Stimulated activated naive CD4-positive, alpha-beta T cell (primary cell): ENCODE measurements at regions not wholly inside any gene's neighbourhood (a gene's known extent, or its start where the extent isn't known, plus 50 kb on each side); places are given as distances from the start of the nearest gene placed in this dataset.
"Not testable (repeated sequence)": the region's sequence is repeated elsewhere in the genome, so short reads cannot be mapped to it uniquely, and the experiment has no call there.

Source experiments
- DNase-seq, 6 experiments: peaks; one replicate each; lab custom pipeline; 2025; lab: John Stamatoyannopoulos, UW

GRCh38 chr15:98524838-98525660 is 123.3 kb upstream of the IGF1R start:
- no peak for DNase-seq

- DNase-seq: no peak
These were observed 122.7 kb upstream of the IGF1R start for GRCh38 chr15:98525661-98526001.

GRCh38 chr15:98526094-98526493 is 122.2 kb upstream of the IGF1R start:
- DNase-seq: no peak

GRCh38 chr15:98528046-98528725 is 120.2 kb upstream of the IGF1R start:
- no peak for DNase-seq

- no peak for DNase-seq
These were observed 118.9 kb upstream of the IGF1R start for GRCh38 chr15:98529205-98530145.

GRCh38 chr15:98530570-98530969 is 117.8 kb upstream of the IGF1R start:
- DNase-seq: no peak

- DNase-seq: no peak
These were observed 116.3 kb upstream of the IGF1R start for GRCh38 chr15:98532063-98532462.

- DNase-seq: no peak
These were observed 111.4 kb upstream of the IGF1R start for GRCh38 chr15:98536976-98537375.

DNA sequence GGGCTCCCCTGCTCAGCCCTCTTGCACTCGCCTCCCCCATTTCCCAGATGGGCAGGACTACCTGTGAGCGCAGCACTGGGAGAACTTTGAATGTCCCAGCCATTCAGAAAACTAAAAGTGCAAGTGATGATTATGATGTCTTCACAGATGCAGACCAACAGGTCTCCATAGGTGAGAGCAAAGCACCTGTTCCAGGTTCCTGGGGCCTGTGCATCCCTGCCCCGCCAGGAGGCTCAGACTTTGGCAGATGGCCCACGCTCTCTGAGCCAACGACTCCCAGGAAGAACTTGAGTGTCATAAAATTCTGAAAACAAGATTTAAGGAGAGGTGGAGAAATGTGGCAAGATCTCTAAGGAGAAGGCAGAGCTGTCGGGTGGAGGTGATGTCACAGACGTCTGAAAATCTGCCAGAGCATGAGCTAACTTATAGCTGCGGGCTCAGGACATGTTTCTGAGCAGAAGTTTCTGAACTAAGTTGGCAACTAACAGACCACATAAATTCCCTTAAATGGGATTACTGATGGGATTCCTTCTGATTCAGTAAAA is 110.8 kb upstream of the IGF1R start:
- DNase-seq: no peak

- DNase-seq: no peak
These were observed 106.8 kb upstream of the IGF1R start for GRCh38 chr15:98541519-98541918.

DNA sequence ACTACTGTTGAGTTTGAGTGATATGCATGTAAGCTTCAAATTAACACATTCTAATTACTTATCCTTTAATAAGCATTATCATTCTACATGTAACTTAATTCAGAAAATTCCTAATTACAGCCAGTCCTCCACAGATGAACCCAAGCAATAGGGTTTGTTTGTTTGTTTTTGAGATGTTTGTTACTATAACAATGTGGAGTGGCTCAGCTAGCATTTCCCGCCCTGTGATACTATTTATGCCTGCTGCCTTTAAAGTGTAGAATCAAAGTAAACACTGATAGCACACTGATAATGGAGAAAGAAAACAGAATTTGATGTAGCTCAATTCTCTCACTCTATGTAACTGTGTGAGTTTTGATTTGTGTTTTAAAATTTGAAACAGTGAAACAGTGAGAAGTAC is 105.1 kb upstream of the IGF1R start:
- DNase-seq: no peak

DNA sequence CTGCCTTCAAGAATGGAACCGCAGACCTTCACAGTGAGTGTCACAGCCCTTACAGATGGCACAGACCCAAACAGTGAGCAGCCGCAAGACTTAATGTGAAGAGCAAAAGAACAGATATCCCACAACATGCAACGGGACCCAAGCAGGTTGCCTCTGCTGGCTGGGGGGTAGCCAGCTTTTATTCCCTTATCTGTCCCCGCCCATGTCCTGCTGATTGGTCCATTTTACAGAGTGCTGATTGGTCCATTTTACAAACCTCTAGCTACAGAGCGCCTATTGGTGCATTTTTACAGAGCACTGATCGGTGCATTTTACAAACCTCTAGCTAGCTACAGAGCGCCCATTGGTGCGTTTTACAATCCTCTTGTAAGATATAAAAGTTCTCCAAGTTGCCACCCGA is 102.0 kb upstream of the IGF1R start:
- no peak for DNase-seq

- peak in 1 of 6 experiments; percentile 4 for DNase-seq
These were observed 101.1 kb upstream of the IGF1R start for GRCh38 chr15:98547275-98547674.

DNA sequence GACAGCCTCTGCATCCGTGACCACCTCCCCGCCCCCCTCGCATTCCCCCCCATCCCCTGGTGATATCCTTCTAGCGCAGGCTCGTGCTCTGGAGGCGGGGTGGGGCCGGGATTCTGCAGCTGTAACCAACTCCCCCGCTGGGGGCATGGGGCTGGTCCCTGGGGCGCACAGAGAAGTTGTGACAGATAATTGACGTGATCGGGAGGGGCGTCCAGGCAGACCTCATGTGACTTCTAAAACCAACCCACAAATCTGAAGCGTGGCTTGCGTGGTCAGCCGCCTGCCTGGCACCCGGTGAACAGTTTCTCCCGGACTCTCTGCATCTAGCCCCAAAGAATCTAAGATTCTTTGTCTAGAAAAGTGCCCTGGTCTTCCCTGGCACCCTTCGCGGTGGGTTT is 100.6 kb upstream of the IGF1R start:
- no peak for DNase-seq

- peak in 3 of 6 experiments; percentile 10 to 27 (median 12) for DNase-seq
These were observed 100.0 kb upstream of the IGF1R start for GRCh38 chr15:98548139-98548971.

DNA sequence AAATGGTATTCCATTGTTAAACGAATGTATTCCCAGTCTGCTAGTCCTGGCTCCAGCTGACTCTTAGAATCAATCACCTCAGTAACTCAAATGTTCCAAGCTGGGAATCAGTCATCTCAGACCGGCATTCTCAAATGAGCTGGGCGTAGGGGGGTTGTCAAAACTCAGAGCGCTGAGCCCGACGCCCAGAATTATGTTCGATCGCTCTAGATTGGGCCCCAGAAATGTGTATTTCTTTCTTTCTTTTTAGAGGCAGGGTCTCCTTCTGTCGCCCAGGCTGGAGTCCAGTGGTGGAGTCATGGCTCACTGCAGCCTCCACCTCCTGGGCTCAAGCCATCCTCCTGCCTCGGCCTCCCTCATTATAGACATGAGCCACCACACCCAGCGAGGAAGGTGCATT is 99.3 kb upstream of the IGF1R start:
- DNase-seq: no peak

- no peak for DNase-seq
These were observed 98.6 kb upstream of the IGF1R start for GRCh38 chr15:98549741-98550140.

DNA sequence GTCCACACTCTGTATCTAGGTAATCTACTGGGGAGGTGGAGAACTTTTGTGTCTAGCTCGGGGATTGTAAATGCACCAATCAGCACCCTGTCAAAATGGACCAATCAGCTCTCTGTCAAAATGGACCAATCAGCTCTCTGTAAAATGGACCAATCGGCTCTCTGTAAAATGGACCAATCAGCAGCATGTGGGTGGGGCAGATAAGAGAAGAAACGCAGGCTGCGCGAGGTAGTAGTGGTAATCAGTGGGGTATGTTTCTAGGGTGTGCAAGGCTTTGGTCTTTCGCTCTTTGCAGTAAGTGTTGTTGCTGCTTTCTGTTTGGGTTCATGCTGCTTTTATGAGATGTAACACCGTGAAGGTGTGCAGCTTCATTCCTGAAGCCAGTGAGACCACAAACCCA is 98.0 kb upstream of the IGF1R start:
- not testable (repeated sequence) for DNase-seq

DNA sequence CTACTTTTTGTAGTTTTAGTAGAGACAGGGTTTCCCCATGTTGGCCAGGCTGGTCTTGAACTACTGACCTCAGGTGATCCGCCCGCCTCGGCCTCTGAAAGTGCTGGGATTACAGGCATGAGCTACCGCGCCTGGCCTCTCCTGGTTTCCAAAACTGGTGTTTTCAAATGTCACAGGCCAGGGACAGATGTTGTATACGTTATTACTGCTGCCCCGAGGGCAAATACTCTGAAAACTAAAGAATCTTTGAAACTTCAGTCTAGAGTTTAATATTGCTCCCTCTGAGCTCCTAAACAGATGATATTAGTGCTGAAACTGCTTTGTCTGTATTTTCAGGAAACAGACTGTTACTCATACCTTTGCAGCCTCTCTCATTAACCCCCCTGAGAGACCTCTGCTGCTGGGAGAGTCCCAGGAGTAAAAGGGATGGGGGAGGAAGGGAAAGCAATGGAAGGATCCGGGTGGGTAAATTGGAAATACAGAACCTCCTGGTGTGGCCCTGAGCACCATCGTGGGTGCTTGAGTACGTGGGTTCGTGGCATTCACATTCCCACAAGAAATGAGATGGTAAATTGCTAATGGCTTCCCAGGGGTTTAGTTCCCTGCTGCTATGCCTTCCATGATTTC is 96.3 kb upstream of the IGF1R start:
- DNase-seq: no peak

DNA sequence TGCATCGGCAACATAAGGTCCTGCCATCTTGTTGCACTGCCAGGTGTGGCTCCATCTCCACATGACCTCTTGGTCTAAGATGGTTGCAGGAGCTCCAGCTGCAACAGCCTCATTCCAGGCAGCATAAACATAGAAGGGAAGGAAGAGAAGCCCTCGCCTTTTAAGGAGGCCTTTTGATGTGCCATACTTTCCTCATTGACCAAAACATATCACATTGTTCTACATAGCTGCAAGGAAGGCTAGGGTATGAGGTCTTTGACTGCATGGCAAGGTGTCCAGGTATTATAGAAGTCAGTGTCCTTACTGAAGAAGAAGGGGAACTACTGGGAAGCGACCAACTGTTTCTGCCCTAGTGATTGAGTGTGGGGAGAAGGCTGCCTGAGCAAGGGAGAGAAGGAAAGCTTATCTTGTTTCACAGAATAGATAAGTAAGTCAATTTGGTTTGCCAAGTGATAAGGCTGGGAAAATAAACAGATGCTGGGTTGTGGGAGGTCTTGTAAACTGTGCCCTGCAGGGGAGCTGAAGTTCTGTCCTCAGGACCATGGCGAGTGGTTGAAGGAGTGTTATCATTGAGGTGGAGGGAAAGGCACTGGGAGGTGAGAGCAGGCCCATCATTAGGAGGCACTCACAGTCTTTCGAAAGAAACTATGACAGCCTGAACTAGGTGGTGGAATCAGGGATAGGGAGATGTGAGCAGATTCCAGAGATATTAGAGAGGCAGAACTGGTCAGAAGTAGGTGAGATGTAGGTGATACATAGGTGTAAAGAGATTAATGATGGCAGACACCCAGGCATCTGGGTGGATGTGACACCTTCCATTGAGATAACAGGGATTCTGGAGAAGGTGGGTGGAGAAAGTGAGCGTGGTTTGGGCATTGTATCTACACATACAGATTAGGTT is 93.8 kb upstream of the IGF1R start:
- no peak for DNase-seq
